RCC 7860 (cell line): ENCODE measurements at regions not wholly inside any gene's neighbourhood (a gene's known extent, or its start where the extent isn't known, plus 50 kb on each side); places are given as distances from the start of the nearest gene placed in this dataset.
"Not testable (repeated sequence)": the region's sequence is repeated elsewhere in the genome, so short reads cannot be mapped to it uniquely, and the experiment has no call there.

Source experiments
- DNase-seq: peaks from one replicate; pipeline ENCODE4 v3.0.0-alpha.2; 2015; ENCODE audit warnings: low spot score
- FAIRE-seq: peaks from 2 replicates; lab custom pipeline; 2012; peaks lifted over from hg19 to GRCh38; lab: Jason Lieb, UNC

DNA sequence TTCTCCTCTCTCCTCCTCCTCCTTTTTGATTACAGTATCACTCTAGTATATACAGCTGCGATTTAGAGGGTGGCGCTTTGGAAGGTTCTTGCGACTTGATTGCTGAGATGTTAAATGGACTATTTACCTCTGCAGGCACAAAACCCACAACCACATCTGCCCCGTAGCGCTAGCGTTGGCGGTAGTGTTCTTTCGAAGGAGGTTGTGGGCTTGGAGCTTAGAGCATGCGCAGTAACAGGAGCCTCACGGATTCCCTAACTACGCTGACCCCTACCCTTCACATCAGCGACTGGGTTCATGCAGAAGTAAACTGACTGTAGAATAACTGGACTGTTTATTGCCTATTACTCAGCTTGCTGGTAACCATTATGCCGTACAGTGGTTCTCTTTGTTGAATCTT lies 58.0 kb downstream of the CGGBP1 start:
- no peak for DNase-seq

GRCh38 chr3:87997966-87998365 lies 60.8 kb downstream of the CGGBP1 start:
- FAIRE-seq (no peak), DNase-seq (no peak)

More for the DNA sequence above, 58.0 kb downstream of the CGGBP1 start:
- no peak for FAIRE-seq

DNA sequence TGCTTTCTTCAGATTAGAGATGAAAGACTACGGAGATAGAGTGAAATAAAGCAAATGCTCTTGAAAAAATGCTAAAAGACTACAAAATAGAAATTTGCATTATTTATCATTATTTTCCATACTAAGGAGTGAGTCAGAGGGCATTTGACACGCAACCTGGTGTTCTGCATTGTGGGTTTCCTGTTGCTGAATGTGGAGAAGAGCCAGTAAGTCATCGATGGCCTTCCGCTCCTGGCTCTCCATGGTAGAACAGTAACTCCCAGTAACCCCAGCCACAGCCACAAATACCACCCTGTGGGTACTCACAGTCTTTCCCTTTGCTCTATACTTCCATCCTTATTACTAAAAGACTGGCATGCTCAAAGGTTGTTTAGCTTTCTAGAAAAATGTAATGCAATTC lies 61.5 kb downstream of the CGGBP1 start:
- FAIRE-seq (peak; percentile 40), DNase-seq (peak; percentile 26)

DNA sequence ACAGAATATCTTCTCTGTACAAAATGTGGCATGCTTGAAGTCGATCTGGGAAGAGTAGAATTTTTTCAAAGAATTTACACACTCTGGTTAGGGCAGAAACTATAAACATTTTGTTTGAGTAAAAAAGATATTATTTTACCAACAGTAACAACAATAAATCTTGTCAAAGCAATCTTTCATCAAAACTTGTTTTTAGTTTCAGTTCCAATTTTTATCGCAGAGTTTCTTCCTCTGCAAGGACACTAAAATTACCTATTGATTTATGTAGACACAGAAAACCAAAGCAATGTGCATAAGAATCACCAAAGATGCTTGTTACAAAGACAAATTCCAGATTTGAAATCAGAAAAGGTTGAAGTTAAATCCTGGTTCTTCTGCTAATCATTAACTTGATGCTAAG lies 61.9 kb downstream of the CGGBP1 start:
- DNase-seq: no peak
- no peak for FAIRE-seq

GRCh38 chr3:87993566-87993965 lies 65.2 kb downstream of the CGGBP1 start:
- no peak for DNase-seq
- no peak for FAIRE-seq

DNA sequence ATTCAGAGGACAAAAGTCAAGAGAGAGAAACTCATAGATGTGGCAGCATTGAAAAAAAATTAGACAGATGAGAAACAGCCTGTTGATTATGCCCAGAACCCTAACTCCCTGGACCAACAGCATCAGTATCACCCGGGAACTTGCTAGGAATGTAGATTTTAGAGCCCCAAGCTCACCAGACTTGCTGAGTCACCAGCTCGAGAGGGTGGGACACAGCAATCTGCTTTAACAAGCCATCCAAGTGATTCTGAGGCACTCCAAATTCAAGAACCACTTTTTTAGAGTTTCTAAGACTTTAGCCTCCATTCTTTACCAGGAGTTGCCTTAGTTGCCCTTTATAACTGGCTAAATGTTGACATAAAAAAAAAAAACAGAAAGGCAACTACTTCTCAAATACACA lies 70.9 kb downstream of the CGGBP1 start:
- DNase-seq (no peak), FAIRE-seq (no peak)

DNA sequence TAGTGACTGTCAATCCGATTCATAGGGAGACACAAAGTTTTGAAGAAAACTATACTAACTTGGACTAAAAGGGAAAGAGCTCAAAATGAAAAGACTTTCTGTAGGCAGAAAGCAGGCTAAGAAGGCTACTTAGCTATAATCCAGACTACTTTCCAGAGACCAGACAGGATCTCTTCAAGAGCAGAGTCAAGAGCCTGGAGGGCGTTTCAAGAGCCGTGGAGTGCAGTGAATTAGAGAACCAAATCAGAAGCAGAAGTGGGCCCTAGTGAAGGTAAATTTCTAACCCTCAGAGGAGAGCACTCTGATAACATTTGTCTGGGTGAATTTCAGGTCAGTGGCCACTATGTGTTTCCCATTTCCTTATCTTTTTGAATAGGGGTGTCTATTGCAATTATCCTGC lies 76.4 kb downstream of the CGGBP1 start:
- FAIRE-seq (no peak), DNase-seq (no peak)

DNA sequence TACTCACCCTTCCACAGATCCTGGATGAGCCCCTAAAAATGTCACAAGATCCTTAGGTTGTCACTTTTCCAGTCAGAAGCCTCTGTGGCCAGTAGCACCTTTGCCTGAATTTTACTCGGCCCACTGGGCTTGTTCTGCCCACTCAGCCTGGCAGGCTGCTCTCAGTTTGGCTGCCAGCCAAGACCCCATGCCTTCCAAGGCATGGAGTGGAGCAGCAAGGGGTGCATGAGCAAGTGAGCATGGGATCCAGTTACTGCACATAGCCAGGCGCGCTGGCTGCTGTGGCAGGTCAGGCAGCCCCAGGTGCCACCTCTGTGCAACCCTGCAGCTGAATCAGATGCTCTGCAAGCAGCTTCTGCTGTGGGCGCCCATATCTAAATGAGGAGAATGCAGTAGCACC lies 79.3 kb downstream of the CGGBP1 start:
- FAIRE-seq: no peak
- no peak for DNase-seq

DNA sequence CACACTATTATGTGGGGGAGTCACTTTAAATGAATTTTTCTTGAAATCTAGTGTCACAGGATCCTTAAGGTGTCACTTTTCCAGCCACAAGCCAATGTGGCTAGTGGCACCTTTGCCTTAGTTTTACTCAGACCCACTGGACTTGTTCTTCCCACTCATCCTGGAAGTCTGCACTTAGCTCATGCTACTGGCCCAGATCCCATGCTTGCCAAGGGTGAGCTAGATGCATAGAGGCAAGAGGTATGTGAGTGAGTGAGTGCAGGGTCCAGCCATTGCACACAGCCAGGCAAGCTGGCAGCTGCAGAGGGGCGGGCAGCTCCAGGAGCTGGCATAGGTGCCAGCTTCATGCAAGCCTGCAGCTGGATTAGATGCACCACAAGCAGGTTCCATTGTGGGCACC lies 81.0 kb downstream of the CGGBP1 start:
- DNase-seq: no peak
- no peak for FAIRE-seq

DNA sequence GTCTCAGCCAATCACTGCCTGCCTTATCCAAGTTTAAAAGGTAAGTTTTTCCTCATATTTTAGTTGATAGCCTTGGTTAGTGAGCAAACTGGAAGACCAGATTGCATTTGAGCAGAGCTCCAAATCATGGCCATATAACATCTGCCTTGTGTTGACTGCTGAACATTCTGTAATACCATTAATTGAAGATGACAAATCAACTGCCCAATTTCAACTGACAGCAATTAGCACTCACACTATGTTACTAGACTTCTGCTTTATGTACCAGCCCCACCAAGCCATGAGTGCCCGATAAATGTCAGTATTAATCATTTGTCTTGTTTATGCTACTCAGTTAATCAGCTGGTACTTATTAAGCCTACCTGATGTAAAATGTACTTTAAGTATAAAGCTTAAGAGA lies 83.1 kb downstream of the CGGBP1 start:
- FAIRE-seq (no peak), DNase-seq (no peak)

DNA sequence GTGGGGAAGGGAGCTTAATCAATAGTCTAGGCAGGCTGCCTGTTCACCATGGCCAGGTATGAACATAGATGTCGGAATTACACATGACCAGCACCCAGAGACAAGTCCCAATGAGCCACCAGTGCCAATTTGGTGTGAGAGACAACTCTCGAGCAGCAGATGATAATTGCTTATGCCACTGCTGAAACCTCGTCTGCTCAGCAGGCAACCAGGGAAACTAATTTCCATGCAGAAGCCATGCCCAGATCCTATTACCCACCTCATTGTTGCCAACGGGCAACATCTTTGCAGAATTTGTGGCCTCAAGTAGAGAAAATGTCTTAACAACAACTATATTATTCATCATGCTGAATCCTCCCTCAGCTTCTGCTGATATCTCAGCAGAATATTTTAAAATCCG lies 84.9 kb downstream of the CGGBP1 start:
- DNase-seq: no peak
- no peak for FAIRE-seq

GRCh38 chr3:87969620-87970019 lies 89.2 kb downstream of the CGGBP1 start:
- DNase-seq (no peak), FAIRE-seq (no peak)

DNA sequence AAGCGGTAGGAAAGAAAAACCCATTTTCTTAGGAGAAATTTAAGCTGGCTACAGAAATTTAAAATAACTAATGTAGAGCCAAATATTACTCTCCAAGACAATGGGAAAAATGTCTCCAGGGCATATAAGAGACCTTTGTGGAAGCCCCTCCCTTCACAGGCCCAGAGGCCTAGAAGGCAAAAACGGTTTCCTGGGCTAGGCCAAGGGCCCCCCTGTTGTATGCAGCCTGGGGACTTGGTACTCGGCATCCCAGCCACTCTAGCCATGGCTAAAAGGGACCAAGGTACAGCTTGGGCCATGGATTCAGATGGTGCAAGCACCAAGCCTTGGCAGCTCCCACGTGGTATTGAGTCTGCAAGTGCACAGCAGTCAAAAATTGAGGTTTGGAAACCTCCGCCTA lies 90.1 kb downstream of the CGGBP1 start:
- DNase-seq: no peak
- FAIRE-seq: no peak

DNA sequence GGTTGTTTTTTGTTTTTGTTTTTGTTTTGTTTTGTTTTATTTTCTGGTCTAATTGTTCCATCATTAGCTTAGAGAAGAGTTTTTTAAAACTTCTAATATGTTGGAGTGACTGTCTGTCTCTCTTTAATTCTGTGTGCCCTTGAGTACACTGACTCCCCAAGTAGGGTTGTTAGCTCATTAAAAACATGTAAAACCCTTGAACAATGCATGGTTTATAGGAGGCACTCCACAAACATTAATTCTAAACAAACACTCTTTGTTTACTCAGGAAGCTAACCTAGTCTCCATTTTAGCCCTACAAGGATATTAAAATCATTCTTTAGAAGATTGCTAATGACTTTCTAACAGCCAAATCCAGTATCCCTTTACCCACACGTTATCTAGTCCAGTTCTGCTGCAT lies 100.5 kb downstream of the CGGBP1 start:
- FAIRE-seq (no peak), DNase-seq (no peak)

GRCh38 chr3:87957575-87957974 lies 101.2 kb downstream of the CGGBP1 start:
- DNase-seq: no peak
- no peak for FAIRE-seq

GRCh38 chr3:87949879-87950208 lies 109.0 kb downstream of the CGGBP1 start:
- no peak for DNase-seq
- FAIRE-seq: no peak

GRCh38 chr3:87949189-87949878 lies 109.5 kb downstream of the CGGBP1 start:
- FAIRE-seq: no peak
- DNase-seq: no peak

GRCh38 chr3:87946007-87946406 lies 112.8 kb downstream of the CGGBP1 start:
- not testable (repeated sequence) for DNase-seq

GRCh38 chr3:87942256-87942655 lies 116.5 kb downstream of the CGGBP1 start:
- not testable (repeated sequence) for FAIRE-seq, DNase-seq

More at GRCh38 chr3:87946007-87946406, 112.8 kb downstream of the CGGBP1 start:
- FAIRE-seq: not testable (repeated sequence)

- FAIRE-seq: no peak
- DNase-seq: no peak
These were observed 134.3 kb downstream of the CGGBP1 start for GRCh38 chr3:87924485-87924884.

DNA sequence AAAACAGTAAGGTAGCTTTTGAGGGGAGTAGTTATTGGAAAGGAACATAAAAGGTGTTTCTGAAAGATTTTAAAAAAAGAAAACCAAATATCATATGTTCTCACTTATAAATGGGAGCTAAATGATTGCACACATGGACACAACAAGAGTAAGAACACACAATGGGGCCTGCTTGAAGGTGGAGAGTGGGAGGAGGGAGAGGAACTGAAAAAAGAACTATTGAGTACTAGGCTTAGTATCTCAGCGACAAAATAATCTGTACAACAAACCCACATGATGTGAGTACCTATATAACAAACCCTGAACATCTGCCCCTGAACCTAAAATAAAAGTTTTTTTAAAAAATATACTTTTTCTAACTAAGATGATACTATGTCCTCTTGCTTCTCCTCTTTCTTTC lies 138.3 kb downstream of the CGGBP1 start:
- FAIRE-seq (no peak), DNase-seq (no peak)

GRCh38 chr3:87901141-87901540 lies 157.7 kb downstream of the CGGBP1 start:
- DNase-seq: no peak
- FAIRE-seq: no peak

DNA sequence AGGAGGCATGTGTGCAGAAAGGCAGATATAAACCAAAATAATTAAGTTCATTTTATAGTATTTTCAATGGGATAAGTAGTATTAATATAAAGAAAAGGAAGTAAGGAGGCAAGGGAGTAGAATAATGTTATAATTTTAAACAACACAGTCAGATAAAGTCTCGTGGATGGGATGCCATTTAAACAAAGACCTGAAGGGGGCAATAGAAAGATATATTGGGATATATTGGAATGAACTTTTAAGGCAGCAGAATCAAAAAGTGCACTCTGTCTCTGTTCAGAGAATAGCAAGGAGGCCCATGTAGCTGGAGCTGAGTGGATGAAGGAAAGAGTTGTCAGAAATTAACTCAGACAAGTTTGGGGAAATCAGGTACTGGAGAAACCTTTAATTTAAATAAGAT lies 158.7 kb downstream of the CGGBP1 start:
- DNase-seq (no peak), FAIRE-seq (no peak)
